SKM-1 (cell line): ENCODE measurements at regions not wholly inside any gene's neighbourhood (a gene's known extent, or its start where the extent isn't known, plus 50 kb on each side); places are given as distances from the start of the nearest gene placed in this dataset.

Source experiments
- DNase-seq: peaks from one replicate; lab custom pipeline; 2025; ENCODE audit not compliant: unreplicated experiment; lab: John Stamatoyannopoulos, UW

DNA sequence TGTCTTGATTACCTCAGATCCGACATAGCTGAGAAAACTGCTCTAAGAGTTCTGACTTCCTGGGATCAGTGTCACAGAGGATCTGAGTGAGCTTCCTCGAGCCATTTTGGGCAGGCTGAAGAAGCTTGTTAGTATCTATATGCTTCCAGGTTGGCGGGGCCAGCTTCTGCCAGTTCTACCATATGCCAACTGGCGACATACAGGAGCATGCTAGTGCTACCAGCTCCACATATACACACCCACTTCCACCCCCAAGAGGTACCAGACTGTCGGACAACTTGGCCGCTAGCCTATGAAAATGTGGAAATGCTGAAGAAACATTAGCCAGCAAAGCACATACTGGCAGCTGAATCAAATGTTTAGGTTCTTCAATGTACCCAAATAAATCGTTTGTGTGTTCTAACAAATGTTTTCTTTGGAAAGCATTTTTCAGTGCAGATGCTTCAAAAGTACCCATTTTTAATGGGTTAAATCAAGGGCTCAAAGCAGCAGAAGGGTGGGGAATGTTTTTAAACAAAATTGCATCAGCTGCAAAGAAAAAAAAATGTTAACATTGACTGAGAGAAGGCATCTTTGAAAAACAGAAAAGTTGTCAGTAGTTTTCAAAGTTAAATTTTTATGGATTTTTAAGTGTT lies 163.7 kb downstream of the KLF12 start:
- no peak for DNase-seq

DNA sequence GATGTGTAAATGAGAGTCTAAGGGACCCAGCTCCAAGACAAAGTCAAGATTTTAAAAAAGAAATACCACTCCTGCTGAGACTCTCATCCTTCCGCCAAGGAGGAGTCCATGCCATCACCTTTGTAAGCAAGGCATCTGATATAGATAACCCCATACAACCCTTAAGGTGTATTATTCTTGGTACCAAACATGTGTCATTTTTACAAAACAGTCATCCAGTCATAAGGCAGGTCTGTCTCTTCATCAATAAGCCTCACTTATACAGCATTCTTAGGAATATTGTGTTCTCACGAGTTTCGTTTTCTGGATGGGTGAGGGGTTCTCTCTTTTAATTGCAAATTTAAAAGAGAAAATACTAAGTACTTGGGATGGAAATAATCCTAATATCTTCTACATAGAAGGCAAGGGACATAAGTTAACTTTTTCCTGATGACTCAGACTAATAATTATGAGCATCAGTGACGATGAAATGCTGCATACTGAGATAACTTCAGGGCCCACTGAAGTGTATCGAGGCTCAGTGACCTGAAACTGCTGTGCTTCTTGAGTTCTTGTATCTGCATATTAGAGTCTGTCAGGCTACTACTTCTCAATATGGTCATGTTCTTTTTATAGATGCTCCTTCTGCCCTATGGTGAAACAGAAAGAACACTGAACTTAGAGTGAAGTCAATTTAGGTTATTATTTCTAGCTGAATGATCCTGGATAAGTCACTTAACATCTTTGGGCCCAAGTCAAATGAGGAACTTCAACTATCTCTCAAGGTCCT lies 166.6 kb downstream of the KLF12 start:
- no peak for DNase-seq

DNA sequence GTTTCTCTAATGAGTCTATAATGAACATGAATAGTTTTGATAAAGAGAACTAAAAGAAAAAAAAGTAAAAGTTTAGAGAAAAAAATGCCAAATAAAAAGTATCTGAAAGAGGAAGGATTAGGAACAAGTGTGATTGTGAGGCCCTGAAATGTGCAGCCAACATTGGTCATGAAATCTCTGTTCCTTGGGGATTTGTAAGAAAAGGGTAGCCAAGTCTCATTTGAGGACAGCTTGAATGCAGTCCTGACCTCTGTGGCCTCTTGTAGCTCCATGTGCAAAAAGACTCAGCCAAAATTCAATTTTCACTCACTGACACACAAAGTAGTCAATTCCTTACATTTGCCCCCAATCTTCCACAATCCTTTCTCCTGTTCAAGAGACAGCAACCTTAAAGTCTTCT lies 167.9 kb downstream of the KLF12 start:
- no peak for DNase-seq

DNA sequence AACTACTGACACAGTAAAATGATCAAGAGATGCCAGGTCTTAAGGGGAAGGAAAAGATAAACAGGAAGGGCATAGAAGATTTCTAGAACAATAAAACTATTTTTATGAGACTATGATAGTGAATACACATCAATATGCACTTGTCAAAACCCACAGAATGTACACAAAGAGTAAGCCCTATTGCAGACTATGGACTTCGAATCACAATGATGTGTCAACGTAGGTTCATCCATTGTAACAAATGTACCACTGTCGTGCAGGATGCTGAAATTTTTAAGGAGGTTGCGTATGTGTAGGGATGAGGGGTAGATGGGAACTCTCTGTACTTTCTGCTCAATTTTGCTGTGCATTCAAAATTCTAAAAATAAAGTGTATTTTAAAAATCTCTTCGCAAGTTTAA lies 171.9 kb downstream of the KLF12 start:
- no peak for DNase-seq

DNA sequence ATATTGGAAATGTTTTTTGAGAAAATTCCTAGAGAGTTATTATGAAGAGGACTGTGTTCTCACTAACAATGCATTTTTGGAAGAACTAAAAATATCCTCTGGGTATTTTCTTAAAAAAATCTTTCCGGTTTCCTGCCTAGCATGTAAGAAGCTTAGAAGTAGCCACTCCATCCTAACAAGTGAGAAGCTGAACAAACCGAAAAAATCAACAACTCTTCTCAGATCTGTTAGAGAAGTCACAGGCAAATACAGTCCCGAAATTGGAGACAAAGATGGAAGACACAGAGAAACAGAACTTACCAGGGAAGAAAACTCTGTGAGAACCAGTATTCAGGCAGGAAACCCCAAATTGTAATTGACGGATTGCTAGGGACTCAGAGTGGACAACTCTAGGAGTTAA lies 173.0 kb downstream of the KLF12 start:
- no peak for DNase-seq

DNA sequence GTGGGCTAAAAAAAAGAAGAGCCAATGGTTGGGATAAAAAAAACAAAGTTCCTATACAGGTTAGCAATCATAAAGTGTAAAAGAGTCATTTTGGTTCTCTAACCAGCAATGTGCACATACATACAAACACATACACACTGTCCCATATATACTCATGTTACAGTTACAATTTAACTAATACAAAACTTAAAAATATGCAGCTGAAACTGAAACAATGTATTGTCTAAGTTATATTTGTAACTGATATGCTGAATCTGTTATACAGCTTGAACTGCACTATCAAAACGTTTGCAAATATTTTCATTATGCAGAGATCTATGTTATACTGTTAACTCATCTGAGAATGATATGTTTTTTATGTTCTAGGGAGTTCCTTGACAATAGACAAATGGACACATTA lies 173.7 kb downstream of the KLF12 start:
- no peak for DNase-seq

DNA sequence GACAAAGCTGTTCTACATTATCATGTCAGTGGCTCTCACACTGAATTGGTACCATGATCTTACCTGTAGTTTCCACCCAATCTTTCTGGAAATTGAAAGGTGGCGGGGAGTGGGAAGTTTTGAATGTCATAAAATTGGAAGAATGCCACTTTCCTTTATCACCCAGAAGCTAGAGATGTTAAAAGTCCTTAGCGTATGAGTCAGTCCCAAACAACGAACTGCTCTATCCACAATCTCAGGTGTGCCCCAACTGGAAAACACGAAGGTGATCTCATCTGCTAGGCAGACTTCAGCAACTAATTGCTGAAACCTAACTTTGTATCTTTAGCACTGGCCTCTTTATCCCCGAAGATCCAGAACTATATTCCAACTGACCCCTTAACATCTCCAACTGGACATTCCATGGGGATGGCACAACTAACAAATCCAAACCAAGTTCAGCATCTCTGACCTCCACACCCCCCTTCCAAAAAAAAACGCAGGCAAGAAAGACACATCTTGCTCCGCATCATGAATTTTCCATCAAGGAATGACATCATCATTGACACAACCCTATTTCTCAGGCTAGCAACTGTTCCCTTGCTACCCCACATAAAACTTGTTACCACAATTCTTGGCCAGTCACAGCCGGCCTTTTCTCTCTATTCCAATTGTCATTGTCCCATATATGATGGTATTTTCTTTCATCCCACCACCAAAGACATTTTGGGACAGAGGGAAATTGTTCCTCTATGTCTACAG lies 175.4 kb downstream of the KLF12 start:
- no peak for DNase-seq

DNA sequence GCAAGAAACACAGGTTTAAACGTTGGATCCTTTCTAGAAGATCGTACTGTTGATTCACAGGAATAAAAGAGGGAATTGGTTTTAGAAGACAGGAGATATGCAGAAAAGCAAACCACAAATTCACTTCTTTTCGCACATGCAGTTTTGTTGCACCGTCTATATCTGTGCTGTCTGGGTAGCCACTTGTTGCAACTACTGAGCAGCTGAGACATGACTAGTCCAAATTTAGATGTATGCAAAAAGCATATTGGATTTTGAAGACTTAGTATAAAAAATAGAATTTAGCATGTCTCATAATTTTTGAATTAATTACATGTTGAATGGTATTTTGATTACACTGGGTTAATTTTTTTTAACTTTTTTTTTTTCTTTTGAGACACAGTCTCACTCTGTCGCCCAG lies 176.3 kb downstream of the KLF12 start:
- DNase-seq: no peak

DNA sequence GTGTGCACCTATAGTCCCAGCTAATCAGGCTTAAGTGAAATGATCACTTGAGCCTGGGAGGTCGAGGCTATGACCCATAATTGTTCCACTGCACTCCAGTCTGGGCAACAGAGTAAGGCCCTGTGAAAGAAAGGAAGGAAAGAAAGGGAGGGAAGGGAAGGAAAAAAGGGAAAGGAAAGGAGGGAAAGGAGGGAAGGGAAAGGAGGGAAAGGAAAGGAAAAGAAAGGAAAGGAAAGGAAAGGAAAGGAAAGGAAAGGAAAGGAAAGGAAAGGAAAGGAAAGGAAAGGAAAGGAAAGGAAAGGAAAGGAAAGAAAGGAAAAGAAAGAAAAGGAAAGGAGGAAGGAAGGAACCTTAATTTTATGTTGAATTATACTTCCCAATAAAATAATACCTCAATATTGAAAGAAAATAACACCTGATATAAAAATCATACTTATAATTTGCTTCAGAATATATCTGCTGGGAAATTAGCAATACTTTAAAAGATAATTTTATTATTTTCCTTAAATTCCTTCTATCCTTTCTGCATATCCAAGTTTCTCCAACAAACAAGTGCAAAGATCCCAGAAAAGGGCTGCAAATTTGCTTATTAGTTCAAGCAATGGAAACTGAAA lies 177.3 kb downstream of the KLF12 start:
- no peak for DNase-seq

DNA sequence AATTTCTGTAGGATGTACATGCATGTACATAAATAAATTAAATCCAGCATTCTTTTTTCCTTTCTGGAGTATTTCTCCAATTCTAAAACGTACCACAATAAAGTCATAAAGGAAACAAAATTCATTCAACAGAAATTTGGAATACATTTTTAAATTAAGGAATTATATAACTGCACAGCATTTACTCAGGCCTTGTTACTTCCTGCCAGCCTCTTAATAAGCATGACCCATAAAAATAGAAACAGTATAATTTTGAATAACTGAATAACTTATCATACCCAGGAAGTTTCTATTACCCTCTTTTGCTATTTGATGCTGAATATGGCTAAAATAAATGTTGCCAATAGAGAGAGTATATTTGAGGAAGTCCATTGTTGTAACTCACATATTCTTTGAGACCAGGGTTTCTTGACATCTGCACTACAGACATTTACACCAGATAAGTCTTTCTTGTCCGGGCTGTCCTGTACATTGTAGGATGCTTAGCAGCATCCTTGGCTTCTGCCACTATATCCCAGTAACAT lies 178.2 kb downstream of the KLF12 start:
- no peak for DNase-seq

DNA sequence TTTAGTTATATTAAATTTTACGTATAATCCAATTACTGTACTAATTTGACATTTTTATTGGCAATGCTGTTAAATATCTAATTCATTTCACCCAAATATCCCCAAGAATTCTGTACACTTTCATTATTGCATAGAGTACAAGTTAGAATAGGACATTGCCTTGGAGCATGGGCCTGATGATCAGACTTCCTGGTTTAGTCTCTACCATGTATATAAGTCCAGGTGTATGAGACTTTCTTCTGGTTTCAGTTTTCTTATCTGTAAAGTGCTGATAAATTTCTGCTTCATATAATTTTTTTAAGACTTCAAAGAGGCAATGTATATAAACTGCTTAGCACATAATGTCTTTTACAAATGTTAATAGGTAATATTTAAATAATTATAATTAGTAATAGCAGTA lies 179.4 kb downstream of the KLF12 start:
- DNase-seq: no peak

DNA sequence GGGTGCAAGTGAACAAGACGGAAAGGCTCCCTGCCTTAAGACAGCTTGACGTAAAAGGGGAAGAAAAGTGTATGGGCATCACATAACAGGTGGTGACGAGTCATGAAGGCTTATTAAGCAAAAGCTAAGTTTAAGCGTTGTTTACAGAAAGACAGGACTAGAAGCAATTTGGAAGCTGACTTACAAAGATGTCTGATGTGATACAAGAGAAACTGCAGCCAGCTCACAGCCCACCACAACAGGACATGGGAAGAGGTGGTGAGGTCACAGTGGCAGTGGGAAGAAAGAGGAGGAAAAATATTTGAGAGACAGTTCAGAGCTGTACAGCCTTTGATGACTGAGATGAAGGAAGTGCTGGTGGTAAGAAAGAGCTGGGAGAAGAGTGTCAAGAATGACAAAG lies 181.6 kb downstream of the KLF12 start:
- DNase-seq: no peak

DNA sequence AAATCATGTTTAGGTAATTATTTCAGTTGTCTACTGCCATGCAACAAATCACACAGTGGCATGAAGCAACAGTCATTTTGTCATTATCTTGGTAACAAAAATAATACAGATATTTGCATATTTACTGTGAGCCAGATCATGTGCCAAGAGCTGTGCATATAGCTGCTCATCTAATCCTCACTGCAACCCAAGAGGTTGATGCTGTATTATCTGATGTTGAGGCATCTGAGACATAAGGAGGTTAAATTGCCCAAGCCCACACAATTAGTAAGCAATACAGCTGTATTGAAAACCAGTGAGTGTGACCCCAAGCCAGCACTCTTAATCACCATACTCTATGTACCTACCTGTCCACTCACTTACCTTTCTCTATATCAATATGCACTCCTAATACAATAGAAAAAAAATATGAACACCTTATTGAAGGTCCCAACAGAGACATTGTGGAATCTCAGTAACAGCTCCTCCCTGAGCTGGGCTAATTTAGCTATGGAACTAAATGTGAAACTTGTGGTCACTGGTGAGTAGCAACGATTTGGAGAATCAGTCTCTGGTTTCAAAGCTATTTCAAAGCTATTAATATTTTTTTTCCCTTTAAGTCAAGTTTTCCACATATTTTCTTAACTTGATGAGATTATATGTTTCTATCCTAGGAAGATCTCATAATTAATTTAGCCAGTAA lies 185.2 kb downstream of the KLF12 start:
- no peak for DNase-seq

DNA sequence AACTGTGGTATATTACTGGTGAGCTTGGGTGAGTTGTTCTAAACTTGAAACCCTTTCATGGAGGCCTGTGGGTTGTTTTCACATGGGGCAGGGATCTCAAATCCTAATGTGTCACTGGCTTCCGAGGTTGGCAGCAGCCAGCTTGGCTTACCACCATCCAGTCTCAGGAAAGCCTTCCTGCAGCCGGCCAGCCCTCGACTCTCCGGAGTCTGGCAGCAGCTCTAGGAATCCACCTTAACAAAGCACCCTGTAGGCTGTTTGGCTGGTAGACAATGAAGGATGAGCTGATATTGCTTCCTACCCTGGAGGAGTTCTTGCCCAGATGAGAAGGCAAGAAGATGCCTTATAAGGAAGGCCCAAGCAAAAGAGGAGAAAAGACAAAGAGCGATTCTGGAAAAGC lies 188.3 kb downstream of the KLF12 start:
- DNase-seq: no peak

DNA sequence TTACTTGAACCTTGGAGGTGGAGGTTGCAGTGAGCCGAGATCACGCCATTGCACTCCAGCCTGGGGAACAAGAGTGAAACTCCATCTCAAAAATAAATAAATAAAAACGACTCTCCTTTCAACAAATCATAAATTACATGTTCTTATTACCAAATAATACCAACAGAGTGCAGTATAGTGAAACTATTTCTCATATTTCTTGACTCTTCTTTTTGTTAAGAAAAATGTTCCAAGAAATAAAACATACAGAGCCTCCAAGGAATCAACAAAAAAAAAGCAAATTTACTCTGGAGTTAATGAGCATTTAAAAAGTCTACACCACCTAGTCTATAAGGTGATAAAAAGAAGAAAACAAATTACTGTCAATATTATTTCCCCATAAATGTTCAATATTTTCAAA lies 188.8 kb downstream of the KLF12 start:
- DNase-seq: no peak

DNA sequence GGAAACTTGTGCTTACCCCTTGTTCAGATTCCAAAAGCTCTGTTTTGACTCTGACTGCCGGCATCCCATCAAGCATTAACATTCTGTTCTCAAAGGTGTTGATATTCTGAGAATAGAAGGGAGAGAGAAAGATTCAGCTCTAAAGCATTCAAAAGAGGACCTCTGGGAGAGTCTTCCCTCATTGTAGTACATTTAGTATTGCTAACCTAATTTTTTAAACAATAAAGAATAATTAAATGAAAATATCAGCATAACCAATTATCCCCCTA lies 190.3 kb downstream of the KLF12 start:
- no peak for DNase-seq

DNA sequence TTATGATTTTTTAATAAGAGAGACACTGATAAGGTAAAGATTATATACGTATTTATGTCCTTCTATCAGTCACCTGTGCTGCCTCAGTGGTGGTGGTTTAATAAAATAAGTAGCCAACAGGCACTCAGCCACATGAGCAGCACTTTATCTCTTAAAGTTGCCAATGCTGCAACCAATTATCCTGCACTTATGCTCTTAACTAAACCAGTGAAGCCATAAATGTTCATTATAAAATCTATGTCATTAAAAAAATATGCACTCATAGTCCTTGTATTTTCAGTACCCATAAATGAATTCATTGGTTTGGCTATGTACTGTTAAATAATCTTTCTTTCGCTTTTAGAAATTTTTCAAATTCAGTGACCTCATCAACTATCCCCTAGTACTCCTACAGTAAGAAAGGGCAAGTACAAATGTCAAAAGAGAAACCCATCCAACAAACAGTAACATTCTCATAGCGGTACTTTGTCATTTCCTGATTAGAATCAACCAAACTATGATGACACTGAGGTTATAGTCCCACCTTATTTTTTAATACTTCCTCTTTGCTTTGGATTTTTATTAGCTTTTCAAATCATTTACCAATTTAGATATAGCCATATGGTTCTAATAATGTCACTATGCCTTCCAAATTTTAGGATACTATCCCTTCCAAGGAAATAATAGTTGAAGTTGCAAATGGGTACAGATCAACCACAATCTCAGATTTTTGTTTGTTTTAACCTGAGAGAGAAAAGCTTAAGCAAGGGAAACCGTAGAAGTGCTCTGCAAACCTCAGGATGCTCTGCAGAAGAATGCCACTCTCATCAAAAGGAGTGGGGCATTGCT lies 190.9 kb downstream of the KLF12 start:
- DNase-seq: no peak

DNA sequence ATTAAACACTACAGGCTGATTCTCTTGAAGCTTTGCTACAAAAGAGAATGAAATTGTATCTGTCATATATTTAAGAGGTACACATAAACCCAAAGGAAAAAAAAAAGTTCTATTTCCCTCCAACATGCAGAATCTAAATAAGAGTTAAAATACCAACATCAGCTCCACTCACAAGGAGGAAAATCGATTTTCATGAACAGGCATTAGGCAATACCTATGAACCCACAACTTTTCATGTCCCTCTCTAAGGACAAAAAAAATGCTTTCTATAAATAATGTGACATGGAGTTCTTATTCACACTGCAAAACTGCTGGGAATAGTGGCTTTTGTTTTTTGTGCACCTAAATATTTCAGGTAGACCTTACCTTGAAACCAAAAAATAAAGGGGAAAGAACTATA lies 192.5 kb downstream of the KLF12 start:
- DNase-seq: no peak

DNA sequence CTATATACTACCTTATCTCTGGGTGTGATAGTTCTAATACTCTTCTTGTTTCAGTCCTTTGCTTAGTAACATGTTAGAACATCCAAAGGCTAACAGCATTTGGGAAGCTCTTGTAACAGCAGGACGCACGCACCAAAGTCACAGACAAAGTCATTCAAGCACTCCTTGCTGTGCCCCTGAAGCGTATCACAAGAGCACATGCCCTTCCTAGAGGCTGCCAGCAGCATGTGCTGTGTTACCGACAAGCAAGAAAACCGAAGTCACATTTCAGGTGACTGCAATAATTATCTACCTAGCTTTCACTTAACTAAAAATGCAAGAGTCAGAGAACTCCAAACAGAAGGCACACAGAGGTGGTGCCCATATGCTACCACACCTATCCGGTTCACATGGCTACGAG lies 194.1 kb downstream of the KLF12 start:
- DNase-seq: no peak

DNA sequence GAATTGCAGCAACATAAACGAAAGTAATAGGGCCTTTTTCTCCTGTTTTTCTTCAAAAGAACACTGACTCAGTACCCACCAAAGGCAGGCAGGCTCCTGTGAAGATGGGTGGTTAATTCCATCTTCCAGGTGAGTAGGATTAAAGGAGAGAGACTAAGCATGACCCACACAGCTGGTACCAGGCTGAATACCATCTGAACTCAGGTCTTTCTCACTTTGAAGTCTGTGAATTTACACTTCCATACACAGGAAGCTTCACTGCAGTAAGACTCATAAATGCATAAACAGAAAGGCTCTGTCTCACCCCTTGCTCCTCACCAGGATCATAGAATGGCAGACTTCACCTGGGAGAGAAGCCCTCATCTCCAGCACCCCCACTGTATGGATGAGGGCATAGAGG lies 194.6 kb downstream of the KLF12 start:
- no peak for DNase-seq

DNA sequence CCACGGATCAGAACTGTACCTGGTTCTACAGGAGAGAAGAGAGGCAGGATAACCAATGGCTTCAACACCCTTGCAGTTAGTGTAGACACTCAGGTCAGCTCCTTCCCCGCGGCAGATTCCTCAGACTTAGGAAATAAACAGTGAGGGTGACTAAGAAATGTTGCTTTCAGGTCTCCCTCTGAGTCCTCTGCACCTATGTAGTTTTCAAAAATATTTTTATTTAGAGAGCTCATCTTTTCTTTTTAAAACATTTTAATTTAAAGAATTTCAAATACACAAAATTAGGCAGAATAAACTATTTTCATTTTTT lies 195.2 kb downstream of the KLF12 start:
- no peak for DNase-seq
